ENCODE measurements at regions not wholly inside any gene's neighbourhood (a gene's known extent, or its start where the extent isn't known, plus 50 kb on each side); places are given as distances from the start of the nearest gene placed in this dataset.
"Not testable (repeated sequence)": the region's sequence is repeated elsewhere in the genome, so short reads cannot be mapped to it uniquely, and the experiment has no call there.

GRCh38 chr10:123270806-123271205 is 116.6 kb downstream of the BUB3 start:
- DNase-seq = no peak

GRCh38 chr10:123272171-123272570 is 118.0 kb downstream of the BUB3 start:
- no peak for DNase-seq

- no peak for DNase-seq
These were observed 120.3 kb downstream of the BUB3 start for GRCh38 chr10:123274306-123275135.

- DNase-seq = no peak
These were observed 120.9 kb downstream of the BUB3 start for GRCh38 chr10:123275136-123275564.

GRCh38 chr10:123278445-123278844 is 124.2 kb downstream of the BUB3 start:
- no peak for DNase-seq

GRCh38 chr10:123283371-123283770 is 129.2 kb downstream of the BUB3 start:
- DNase-seq = not testable (repeated sequence)

- DNase-seq = no peak
These were observed 129.8 kb downstream of the BUB3 start for GRCh38 chr10:123284022-123284421.

GRCh38 chr10:123287594-123288247 is 133.5 kb downstream of the BUB3 start:
- no peak for DNase-seq

- DNase-seq = no peak
These were observed 135.2 kb downstream of the BUB3 start for GRCh38 chr10:123289432-123289831.

- no peak for DNase-seq
These were observed 139.9 kb downstream of the BUB3 start for GRCh38 chr10:123294109-123294508.

GRCh38 chr10:123294886-123295285 is 140.7 kb downstream of the BUB3 start:
- DNase-seq = no peak

- DNase-seq = no peak
These were observed 141.4 kb downstream of the BUB3 start for GRCh38 chr10:123295644-123296043.

GRCh38 chr10:123297175-123297574 is 143.0 kb downstream of the BUB3 start:
- DNase-seq = no peak

GRCh38 chr10:123298583-123298982 is 144.4 kb downstream of the BUB3 start:
- no peak for DNase-seq

GRCh38 chr10:123299598-123299997 is 145.4 kb downstream of the BUB3 start:
- no peak for DNase-seq

- DNase-seq = no peak
These were observed 147.1 kb downstream of the BUB3 start for GRCh38 chr10:123301077-123301857.

- no peak for DNase-seq
These were observed 149.6 kb downstream of the BUB3 start for GRCh38 chr10:123303581-123304337.

- DNase-seq = no peak
These were observed 151.5 kb downstream of the BUB3 start for GRCh38 chr10:123305671-123306070.

GRCh38 chr10:123306290-123306689 is 152.1 kb downstream of the BUB3 start:
- DNase-seq = no peak

GRCh38 chr10:123309731-123310130 is 155.5 kb downstream of the BUB3 start:
- no peak for DNase-seq

GRCh38 chr10:123316776-123317175 is 162.6 kb downstream of the BUB3 start:
- DNase-seq = no peak

- no peak for DNase-seq
These were observed 164.3 kb downstream of the BUB3 start for GRCh38 chr10:123318516-123318915.

GRCh38 chr10:123320091-123320490 is 165.9 kb downstream of the BUB3 start:
- no peak for DNase-seq
